ENCODE measurements at regions not wholly inside any gene's neighbourhood (a gene's known extent, or its start where the extent isn't known, plus 50 kb on each side); places are given as distances from the start of the nearest gene placed in this dataset.

DNA sequence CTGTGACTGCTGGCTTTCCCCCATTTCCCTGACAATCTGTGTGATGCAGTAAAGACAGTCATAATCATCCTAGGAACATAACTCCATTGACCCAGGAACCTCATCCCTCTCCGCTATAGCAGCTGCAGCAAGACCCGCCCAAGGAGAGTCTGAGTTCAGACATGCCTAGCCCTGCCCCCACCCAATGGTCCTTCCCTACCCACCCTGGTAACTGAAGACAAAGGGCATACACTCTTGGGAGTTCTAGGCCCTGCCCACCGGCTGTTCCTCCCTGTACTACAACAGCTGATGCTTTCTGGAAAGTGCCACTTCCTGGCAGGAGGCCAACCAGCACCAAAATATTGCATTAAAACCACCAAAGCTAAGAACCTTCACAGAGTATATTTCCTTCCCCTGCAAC, 1035.6 kb downstream of the C4orf33 start:
- no peak for DNase-seq
- Histone ChIP-seq H3K27me3 (no peaks in the 10 kb centered on the region), H3K36me3 (no peaks in the 10 kb centered on the region), H3K27ac (no peak overlapping the region), H3K4me1 (no peaks in the 10 kb centered on the region), H3K9me3 (no peaks in the 10 kb centered on the region), H3K4me3 (no peak overlapping the region)
- intact Hi-C loops (cut with DNase I; ENCODE audit: low total_unique reads): no loop called here
- TF ChIP-seq CTCF (IDR thresholded peaks at IDR 0.05): no peak

- DNase-seq: no peak
- no peak for TF ChIP-seq CTCF (IDR thresholded peaks at IDR 0.05)
- Histone ChIP-seq H3K4me1 (no peaks in the 10 kb centered on the region), H3K27me3 (no peaks in the 10 kb centered on the region), H3K4me3 (no peak overlapping the region), H3K9me3 (no peaks in the 10 kb centered on the region), H3K27ac (no peak overlapping the region), H3K36me3 (no peaks in the 10 kb centered on the region)
- intact Hi-C loops (cut with DNase I; ENCODE audit: low total_unique reads): no loop called here
Measured at GRCh38 chr4:130141651-130142050, 1045.7 kb downstream of the C4orf33 start.

DNA sequence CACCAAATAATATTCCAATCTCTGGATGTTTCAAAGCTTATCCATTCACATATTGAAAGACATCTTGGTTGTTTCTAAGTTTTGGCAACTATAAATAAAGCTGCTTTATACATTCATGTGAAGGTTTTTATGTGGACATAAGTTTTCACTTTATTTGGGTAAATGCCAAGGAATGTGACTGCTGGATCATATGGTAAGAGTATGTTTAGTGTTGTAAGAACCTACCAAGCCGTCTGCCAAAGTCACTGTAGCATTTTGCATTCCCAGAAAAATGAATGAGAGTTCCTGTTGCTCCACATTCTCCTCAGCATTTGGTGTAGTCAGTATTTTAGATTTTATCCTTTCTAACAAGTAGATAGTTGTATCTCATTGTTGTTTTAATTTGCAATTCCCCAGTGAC, 1047.7 kb downstream of the C4orf33 start:
- H3K27me3 ChIP-seq: no peaks in the 10 kb centered on the region
- H3K4me3 ChIP-seq: no peak overlapping the region
- intact Hi-C loops (cut with DNase I; ENCODE audit: low total_unique reads): no loop called here
- DNase-seq: no peak
- H3K36me3 ChIP-seq: no peaks in the 10 kb centered on the region
- no peak for TF ChIP-seq CTCF (IDR thresholded peaks at IDR 0.05)
- no peak overlapping the region for H3K27ac ChIP-seq
- H3K9me3 ChIP-seq: no peaks in the 10 kb centered on the region
- H3K4me1 ChIP-seq: no peaks in the 10 kb centered on the region

GRCh38 chr4:130146773-130147172, 1050.8 kb downstream of the C4orf33 start:
- DNase-seq: no peak
- intact Hi-C loops (cut with DNase I; ENCODE audit: low total_unique reads): no loop called here
- no peak for TF ChIP-seq CTCF (IDR thresholded peaks at IDR 0.05)
- Histone ChIP-seq H3K27ac (no peak overlapping the region), H3K27me3 (no peaks in the 10 kb centered on the region), H3K36me3 (no peaks in the 10 kb centered on the region), H3K4me3 (no peak overlapping the region), H3K4me1 (no peaks in the 10 kb centered on the region), H3K9me3 (no peaks in the 10 kb centered on the region)

DNA sequence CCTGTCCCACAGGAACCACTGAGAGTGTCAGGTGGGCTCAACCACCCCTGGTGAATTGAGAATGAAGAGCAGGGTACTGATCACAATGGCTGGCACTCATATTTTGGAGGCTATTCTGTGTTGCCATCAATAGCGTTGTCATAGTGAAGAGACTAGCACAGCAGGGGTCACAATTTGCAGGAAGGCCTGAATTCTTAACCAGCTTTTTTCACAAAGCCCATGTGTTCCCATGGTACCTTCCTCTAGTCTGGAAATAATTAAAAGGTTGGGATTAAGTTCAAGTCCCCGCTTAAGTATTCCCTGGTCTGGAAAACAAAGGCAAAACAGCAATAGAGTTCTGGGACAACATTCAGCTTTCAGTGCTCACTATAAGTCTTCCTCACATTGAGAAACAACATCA, 1051.7 kb downstream of the C4orf33 start:
- Histone ChIP-seq H3K27ac (no peak overlapping the region), H3K4me3 (no peak overlapping the region), H3K4me1 (no peaks in the 10 kb centered on the region), H3K27me3 (no peaks in the 10 kb centered on the region), H3K9me3 (no peaks in the 10 kb centered on the region), H3K36me3 (no peaks in the 10 kb centered on the region)
- DNase-seq: no peak
- TF ChIP-seq CTCF (IDR thresholded peaks at IDR 0.05): no peak
- intact Hi-C loops (cut with DNase I; ENCODE audit: low total_unique reads): no loop called here

- no peak for DNase-seq
- Histone ChIP-seq H3K9me3 (no peaks in the 10 kb centered on the region), H3K4me3 (no peak overlapping the region), H3K4me1 (no peaks in the 10 kb centered on the region), H3K36me3 (no peaks in the 10 kb centered on the region), H3K27ac (no peak overlapping the region), H3K27me3 (no peaks in the 10 kb centered on the region)
- intact Hi-C loops (cut with DNase I; ENCODE audit: low total_unique reads): no loop called here
- no peak for TF ChIP-seq CTCF (IDR thresholded peaks at IDR 0.05)
Measured at GRCh38 chr4:130154901-130155300, 1058.9 kb downstream of the C4orf33 start.
